ENCODE measurements at regions not wholly inside any gene's neighbourhood (a gene's known extent, or its start where the extent isn't known, plus 50 kb on each side); places are given as distances from the start of the nearest gene placed in this dataset.

GRCh38 chr17:68197997-68198930 lies 49.6 kb upstream of the AMZ2 start:
- no TSS peak for BruUV-seq (replicated peaks)
- no peaks in the 10 kb centered on the region for H3K36me3 ChIP-seq (ENCODE audit: insufficient read depth, low read length, poor library complexity, severe bottlenecking)
- intact Hi-C loops (cut with micrococcal nuclease; ENCODE audit: unreplicated experiment): no loop called here
- POLR2A ChIA-PET (ENCODE audit: low non-redundant PET): no interaction called here
- DNase-seq (ENCODE audit: low spot score): no peak
- no peaks in the 10 kb centered on the region for H3K9me3 ChIP-seq (ENCODE audit: low read depth, low read length, poor library complexity, severe bottlenecking)
- H3K4me3 ChIP-seq (ENCODE audit: low read depth, low read length, poor library complexity, severe bottlenecking): peak overlapping the region; percentile 24
- H3K4me1 ChIP-seq (ENCODE audit: insufficient read depth, low read length, poor library complexity, severe bottlenecking): peaks cover 20% of the 10 kb centered on the region
- CTCF ChIA-PET: no interaction called here
- no peak overlapping the region for H3K27ac ChIP-seq (ENCODE audit: low read depth, low read length, poor library complexity, severe bottlenecking)
- H3K27me3 ChIP-seq (replicated peaks; ENCODE audit: insufficient read depth, low read depth, low read length, poor library complexity): peaks cover 74% of the 10 kb centered on the region
- TF ChIP-seq CTCF (conservative IDR thresholded peaks at IDR 0.05; ENCODE audit: low read depth, low read length): no peak
- TF ChIP-seq EZH2 (IDR thresholded peaks at IDR 0.05; ENCODE audit: borderline replicate concordance, low read depth, low read length, poor library complexity, severe bottlenecking): peak; percentile 76
